A673 (cell line): ENCODE measurements at regions not wholly inside any gene's neighbourhood (a gene's known extent, or its start where the extent isn't known, plus 50 kb on each side); places are given as distances from the start of the nearest gene placed in this dataset.
A peak's percentile ranks its signal among the peaks of the same experiment; 100 is the strongest.

Experiments used
- BruUV-seq: library from RNA; stranded (reverse); fragments of 400-500 nt; replicated peaks from 2 replicates; lab custom pipeline; 2021; lab: Mats Ljungman, UMichigan
- CTCF ChIA-PET: fragments of 300-600 bp; sonication (Branson Sonifier 250); formaldehyde crosslinking; loops from one replicate; lab custom pipeline; 2022; ENCODE audit warnings: antibody characterized with exemption; lab: Charles Lee
- POLR2A ChIA-PET: fragments of 300-600 bp; sonication (Branson Sonifier 250); formaldehyde crosslinking; loops from one replicate; lab custom pipeline; 2022; ENCODE audit warnings: antibody characterized with exemption; ENCODE audit not compliant: low non-redundant PET; lab: Charles Lee
- DNase-seq: peaks from one replicate; pipeline ENCODE4 v3.0.0-alpha.2; 2015; ENCODE audit warnings: low spot score
- H3K27ac ChIP-seq: fragments of 200-600 bp; sonication (generic); 2 replicates; pipeline ENCODE4 v1.5.1; 2016; ENCODE audit warnings: mixed run types, low read depth, mild to moderate bottlenecking, mixed read lengths, antibody characterized with exemption, low read length; ENCODE audit not compliant: poor library complexity, severe bottlenecking
- H3K27me3 ChIP-seq: fragments of 200-600 bp; sonication (generic); replicated peaks from 2 replicates; pipeline ENCODE4 v1.6.1; 2017; ENCODE audit warnings: mixed run types, low read depth, mild to moderate bottlenecking, mixed read lengths, antibody characterized with exemption, low read length; ENCODE audit not compliant: insufficient read depth, poor library complexity
- H3K36me3 ChIP-seq: fragments of 200-600 bp; sonication (generic); 2 replicates; pipeline ENCODE4 v1.6.1; 2016; ENCODE audit warnings: mixed run types, mild to moderate bottlenecking, mixed read lengths, antibody characterized with exemption, low read length; ENCODE audit not compliant: insufficient read depth, poor library complexity, severe bottlenecking
- H3K4me1 ChIP-seq: fragments of 200-600 bp; sonication (generic); 2 replicates; pipeline ENCODE4 v1.6.1; 2017; ENCODE audit warnings: mixed run types, mild to moderate bottlenecking, mixed read lengths, antibody characterized with exemption, low read length; ENCODE audit not compliant: insufficient read depth, poor library complexity, severe bottlenecking
- H3K4me3 ChIP-seq: fragments of 200-600 bp; sonication (generic); 2 replicates; pipeline ENCODE4 v1.5.1; 2016; ENCODE audit warnings: low read depth, mixed run types, mild to moderate bottlenecking, mixed read lengths, low read length; ENCODE audit not compliant: poor library complexity, severe bottlenecking
- H3K9me3 ChIP-seq: fragments of 200-600 bp; sonication (generic); 2 replicates; pipeline ENCODE4 v1.6.1; 2016; ENCODE audit warnings: mixed run types, low read depth, mild to moderate bottlenecking, mixed read lengths, antibody characterized with exemption, low read length; ENCODE audit not compliant: poor library complexity, severe bottlenecking
- EZH2 ChIP-seq: fragments of 200-600 bp; sonication (generic); IDR thresholded peaks from 2 replicates; pipeline ENCODE4 v1.6.1; 2017; ENCODE audit warnings: borderline replicate concordance, low read depth, mild to moderate bottlenecking, mixed read lengths, antibody characterized with exemption, low read length; ENCODE audit not compliant: poor library complexity, severe bottlenecking
- intact Hi-C: fragments of 100-400 bp; cut with micrococcal nuclease; formaldehyde crosslinking; loops from one replicate; pipeline ENCODE4 v1.10.0; 2022; ENCODE audit not compliant: unreplicated experiment
- TF ChIP-seq, protein P1 (sequence below): fragments of 300-800, 200-600 bp; sonication (generic); conservative IDR thresholded peaks from 2 replicates; pipeline ENCODE4 v1.5.1; 2017; ENCODE audit warnings: low read depth, mild to moderate bottlenecking, antibody characterized with exemption, low read length, moderate library complexity, mixed read lengths

DNA sequence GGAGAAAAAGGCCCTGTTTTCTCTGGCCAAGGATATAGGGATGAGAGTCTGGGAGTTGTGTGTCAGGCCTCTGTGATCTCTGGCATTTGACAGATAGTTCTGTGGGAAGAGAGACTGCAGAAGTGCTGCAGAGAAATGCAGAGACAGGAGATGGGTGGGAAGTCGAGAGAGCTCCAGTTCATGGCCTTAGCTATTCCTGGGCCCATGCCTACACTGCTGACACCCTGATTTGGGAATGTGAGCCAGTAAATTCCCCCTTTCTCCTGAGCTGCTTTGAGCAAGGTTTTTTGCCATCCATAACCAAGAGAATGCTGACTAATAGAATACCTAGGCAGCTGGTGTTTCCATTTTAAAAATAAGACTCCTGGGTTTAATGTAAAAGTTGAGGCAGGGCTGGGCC is 59.3 kb downstream of the EBLN2 start:
- BruUV-seq, result no TSS peak

GRCh38 chr3:73121669-73122331 is 60.3 kb downstream of the EBLN2 start:
- no peak overlapping the region for H3K4me3 ChIP-seq
- H3K36me3 ChIP-seq, result no peaks in the 10 kb centered on the region
- no peaks in the 10 kb centered on the region for H3K27me3 ChIP-seq
- TF ChIP-seq, protein P1, sequence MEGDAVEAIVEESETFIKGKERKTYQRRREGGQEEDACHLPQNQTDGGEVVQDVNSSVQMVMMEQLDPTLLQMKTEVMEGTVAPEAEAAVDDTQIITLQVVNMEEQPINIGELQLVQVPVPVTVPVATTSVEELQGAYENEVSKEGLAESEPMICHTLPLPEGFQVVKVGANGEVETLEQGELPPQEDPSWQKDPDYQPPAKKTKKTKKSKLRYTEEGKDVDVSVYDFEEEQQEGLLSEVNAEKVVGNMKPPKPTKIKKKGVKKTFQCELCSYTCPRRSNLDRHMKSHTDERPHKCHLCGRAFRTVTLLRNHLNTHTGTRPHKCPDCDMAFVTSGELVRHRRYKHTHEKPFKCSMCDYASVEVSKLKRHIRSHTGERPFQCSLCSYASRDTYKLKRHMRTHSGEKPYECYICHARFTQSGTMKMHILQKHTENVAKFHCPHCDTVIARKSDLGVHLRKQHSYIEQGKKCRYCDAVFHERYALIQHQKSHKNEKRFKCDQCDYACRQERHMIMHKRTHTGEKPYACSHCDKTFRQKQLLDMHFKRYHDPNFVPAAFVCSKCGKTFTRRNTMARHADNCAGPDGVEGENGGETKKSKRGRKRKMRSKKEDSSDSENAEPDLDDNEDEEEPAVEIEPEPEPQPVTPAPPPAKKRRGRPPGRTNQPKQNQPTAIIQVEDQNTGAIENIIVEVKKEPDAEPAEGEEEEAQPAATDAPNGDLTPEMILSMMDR, result no peak
- TF ChIP-seq EZH2, result no peak
- peak; percentile 10 for DNase-seq
- ChIA-PET CTCF (no interaction called here), POLR2A (no interaction called here)
- intact Hi-C loops, result no loop called here
- H3K4me1 ChIP-seq, result no peaks in the 10 kb centered on the region
- H3K9me3 ChIP-seq, result no peaks in the 10 kb centered on the region
- H3K27ac ChIP-seq, result no peak overlapping the region
- no TSS peak for BruUV-seq

More for the DNA sequence above, 59.3 kb downstream of the EBLN2 start:
- no peak for DNase-seq
- intact Hi-C loops, result no loop called here
- Histone ChIP-seq H3K36me3 (no peaks in the 10 kb centered on the region), H3K4me3 (no peak overlapping the region), H3K27me3 (no peaks in the 10 kb centered on the region), H3K4me1 (no peaks in the 10 kb centered on the region), H3K27ac (no peak overlapping the region), H3K9me3 (no peaks in the 10 kb centered on the region)
- TF ChIP-seq, protein P1, result no peak
- CTCF ChIA-PET, result no interaction called here
- POLR2A ChIA-PET, result no interaction called here

- no TSS peak for BruUV-seq
- TF ChIP-seq, protein P1, result no peak
- TF ChIP-seq EZH2, result no peak
- intact Hi-C loops, result no loop called here
- Histone ChIP-seq H3K27me3 (no peaks in the 10 kb centered on the region), H3K27ac (no peak overlapping the region), H3K9me3 (no peaks in the 10 kb centered on the region), H3K4me3 (no peak overlapping the region), H3K4me1 (no peaks in the 10 kb centered on the region), H3K36me3 (no peaks in the 10 kb centered on the region)
- CTCF ChIA-PET, result no interaction called here
- POLR2A ChIA-PET, result no interaction called here
- DNase-seq, result no peak
Observed at GRCh38 chr3:73134034-73134433, 72.6 kb downstream of the EBLN2 start.
